Trophoblast cell (in vitro differentiated cells and primary cell): ENCODE measurements at regions not wholly inside any gene's neighbourhood (a gene's known extent, or its start where the extent isn't known, plus 50 kb on each side); places are given as distances from the start of the nearest gene placed in this dataset.

Experiments used
- DNase-seq, 2 donors: peaks; one replicate each; pipeline ENCODE4 v3.0.0-alpha.2; 2016
- H2AFZ ChIP-seq: 2 replicates; pipeline ENCODE4 v1.6.1; 2013; ENCODE audit warnings: low read length, moderate library complexity, mild to moderate bottlenecking; ENCODE audit not compliant: insufficient read depth, poor library complexity
- H2AK5ac ChIP-seq: 2 replicates; pipeline ENCODE4 v1.6.1; 2013; ENCODE audit warnings: mild to moderate bottlenecking, low read length
- H2BK120ac ChIP-seq: 2 replicates; pipeline ENCODE4 v1.6.1; 2013; ENCODE audit warnings: low read length, mild to moderate bottlenecking, moderate library complexity; ENCODE audit not compliant: insufficient read depth, poor library complexity
- H2BK12ac ChIP-seq: 2 replicates; pipeline ENCODE4 v1.6.1; 2013; ENCODE audit warnings: mild to moderate bottlenecking, low read length, moderate library complexity
- H2BK5ac ChIP-seq: 2 replicates; pipeline ENCODE4 v1.6.1; 2013; ENCODE audit warnings: low read length, low read depth, moderate library complexity, mild to moderate bottlenecking; ENCODE audit not compliant: poor library complexity
- H3K14ac ChIP-seq: 2 replicates; pipeline ENCODE4 v1.6.1; 2013; ENCODE audit warnings: mild to moderate bottlenecking, low read length
- H3K18ac ChIP-seq: 2 replicates; pipeline ENCODE4 v1.6.1; 2013; ENCODE audit warnings: mild to moderate bottlenecking, low read length
- H3K23ac ChIP-seq: 2 replicates; pipeline ENCODE4 v1.6.1; 2013; ENCODE audit warnings: low read length
- H3K27ac ChIP-seq: 2 replicates; pipeline ENCODE4 v1.5.1; 2013; ENCODE audit warnings: low read depth, mild to moderate bottlenecking, inconsistent platforms, low read length, moderate library complexity
- H3K27me3 ChIP-seq: 2 replicates; pipeline ENCODE4 v1.6.1; 2013; ENCODE audit warnings: inconsistent platforms, mild to moderate bottlenecking, low read length, moderate library complexity; ENCODE audit not compliant: insufficient read depth
- H3K36me3 ChIP-seq, 2 experiments: 1 replicate in 1 of 2; 2 replicates in 1 of 2; pipeline ENCODE4 v1.6.1; 2013; ENCODE audit warnings: low read length in 2 of 2, mild to moderate bottlenecking in 2 of 2, moderate library complexity in 1 of 2; ENCODE audit not compliant: insufficient read depth in 2 of 2, control insufficient read depth in 1 of 2
- H3K4ac ChIP-seq: 2 replicates; pipeline ENCODE4 v1.6.1; 2013; ENCODE audit warnings: low read depth, mild to moderate bottlenecking, low read length, moderate library complexity
- H3K4me1 ChIP-seq, 2 experiments: 1 replicate in 1 of 2; 2 replicates in 1 of 2; pipeline ENCODE4 v1.6.1; 2013; ENCODE audit warnings: low read length in 2 of 2, mild to moderate bottlenecking in 2 of 2, moderate library complexity in 1 of 2; ENCODE audit not compliant: insufficient read depth in 2 of 2, control insufficient read depth in 1 of 2
- H3K4me2 ChIP-seq: 2 replicates; pipeline ENCODE4 v1.6.1; 2013; ENCODE audit warnings: inconsistent platforms, mild to moderate bottlenecking, low read length, moderate library complexity
- H3K4me3 ChIP-seq: 2 replicates; pipeline ENCODE4 v1.5.1; 2013; ENCODE audit warnings: mild to moderate bottlenecking, low read depth, low read length, inconsistent platforms
- H3K79me1 ChIP-seq: one replicate; pipeline ENCODE4 v1.6.1; 2013; ENCODE audit warnings: low read length
- H3K79me2 ChIP-seq: 2 replicates; pipeline ENCODE4 v1.6.1; 2013; ENCODE audit warnings: low read length, mild to moderate bottlenecking; ENCODE audit not compliant: control insufficient read depth, insufficient read depth, poor library complexity
- H3K9ac ChIP-seq: 2 replicates; pipeline ENCODE4 v1.6.1; 2013; ENCODE audit warnings: mild to moderate bottlenecking, low read length
- H3K9me3 ChIP-seq: 2 replicates; pipeline ENCODE4 v1.6.1; 2013; ENCODE audit warnings: low read depth, mild to moderate bottlenecking, control low read depth, inconsistent platforms, low read length; ENCODE audit not compliant: insufficient read depth
- H4K12ac ChIP-seq: 2 replicates; pipeline ENCODE4 v1.6.1; 2013; ENCODE audit warnings: low read depth, mild to moderate bottlenecking, low read length, moderate library complexity
- H4K8ac ChIP-seq: 2 replicates; pipeline ENCODE4 v1.6.1; 2013; ENCODE audit warnings: low read depth, mild to moderate bottlenecking, low read length, moderate library complexity
- H4K91ac ChIP-seq: one replicate; pipeline ENCODE4 v1.6.1; 2013; ENCODE audit warnings: low read depth, mild to moderate bottlenecking, low read length, moderate library complexity
- WGBS: extraction: QIAGEN DNeasy Blood & Tissue Kit; methylation state at CpG from one replicate; pipeline ENCODE4 v1.1.7; 2013; ENCODE audit warnings: missing lambda C conversion rate; ENCODE audit not compliant: insufficient read length, insufficient coverage; ENCODE audit errors: extremely low coverage; 5-methylcytosine and 5-hydroxymethylcytosine counted together

- H3K27ac ChIP-seq, result no peak overlapping the region
- H2BK120ac ChIP-seq, result no peak overlapping the region
- H4K12ac ChIP-seq, result no peak overlapping the region
- H3K4me1 ChIP-seq, result peaks cover 8 to 18% of the 10 kb centered on the region in 2 experiments
- H3K18ac ChIP-seq, result no peak overlapping the region
- no peak overlapping the region for H3K9ac ChIP-seq
- H2AFZ ChIP-seq, result no peak overlapping the region
- no peak overlapping the region for H3K4me2 ChIP-seq
- H3K4ac ChIP-seq, result no peak overlapping the region
- no peak overlapping the region for H2AK5ac ChIP-seq
- H3K14ac ChIP-seq, result no peak overlapping the region
- no peak overlapping the region for H4K91ac ChIP-seq
- H3K79me1 ChIP-seq, result peaks cover 10% of the 10 kb centered on the region
- H3K9me3 ChIP-seq, result no peaks in the 10 kb centered on the region
- H3K23ac ChIP-seq, result no peak overlapping the region
- no CpG with 5 or more reads among the region's 12 CpGs for WGBS
- H2BK5ac ChIP-seq, result no peak overlapping the region
- H3K4me3 ChIP-seq, result no peak overlapping the region
- H3K79me2 ChIP-seq, result no peaks in the 10 kb centered on the region
- no peak for DNase-seq
- no peaks in the 10 kb centered on the region for H3K36me3 ChIP-seq
- no peak overlapping the region for H2BK12ac ChIP-seq
- H4K8ac ChIP-seq, result no peak overlapping the region
- no peaks in the 10 kb centered on the region for H3K27me3 ChIP-seq
Observed at GRCh38 chr5:173767574-173768266, 120.4 kb upstream of the CPEB4 start.

- H3K79me2 ChIP-seq, result no peaks in the 10 kb centered on the region
- H2BK120ac ChIP-seq, result no peak overlapping the region
- no peak overlapping the region for H4K12ac ChIP-seq
- no peaks in the 10 kb centered on the region for H3K27me3 ChIP-seq
- WGBS, result no CpG with 5 or more reads among the region's 5 CpGs
- no peak overlapping the region for H3K4me2 ChIP-seq
- no peak for DNase-seq
- no peak overlapping the region for H4K91ac ChIP-seq
- H3K9me3 ChIP-seq, result no peaks in the 10 kb centered on the region
- H3K36me3 ChIP-seq, result no peaks in the 10 kb centered on the region
- no peak overlapping the region for H3K23ac ChIP-seq
- no peak overlapping the region for H2AK5ac ChIP-seq
- H2BK5ac ChIP-seq, result no peak overlapping the region
- H3K9ac ChIP-seq, result no peak overlapping the region
- peak overlapping the region; percentile 14 for H3K14ac ChIP-seq
- no peak overlapping the region for H3K4ac ChIP-seq
- no peak overlapping the region for H4K8ac ChIP-seq
- H3K4me3 ChIP-seq, result no peak overlapping the region
- no peak overlapping the region for H2BK12ac ChIP-seq
- H2AFZ ChIP-seq, result no peak overlapping the region
- no peak overlapping the region for H3K27ac ChIP-seq
- peaks cover 10% of the 10 kb centered on the region for H3K79me1 ChIP-seq
- peaks cover 7 to 13% of the 10 kb centered on the region in 2 experiments for H3K4me1 ChIP-seq
- no peak overlapping the region for H3K18ac ChIP-seq
Observed at GRCh38 chr5:173768267-173768806, 119.8 kb upstream of the CPEB4 start.

GRCh38 chr5:173768891-173769290, 119.3 kb upstream of the CPEB4 start:
- Histone ChIP-seq H3K18ac (no peak overlapping the region), H2BK120ac (no peak overlapping the region), H3K23ac (no peak overlapping the region), H3K27me3 (no peaks in the 10 kb centered on the region), H3K27ac (no peak overlapping the region), H3K4me3 (no peak overlapping the region), H3K9me3 (no peaks in the 10 kb centered on the region), H2BK12ac (no peak overlapping the region), H3K4me2 (no peak overlapping the region), H3K4me1 (peaks cover 3 to 11% of the 10 kb centered on the region in 2 experiments), H4K91ac (no peak overlapping the region), H4K8ac (no peak overlapping the region), H3K14ac (no peak overlapping the region), H3K79me2 (no peaks in the 10 kb centered on the region), H3K36me3 (no peaks in the 10 kb centered on the region), H4K12ac (no peak overlapping the region), H3K9ac (no peak overlapping the region), H2AFZ (no peak overlapping the region), H3K79me1 (peaks cover 10% of the 10 kb centered on the region), H2BK5ac (no peak overlapping the region), H2AK5ac (no peak overlapping the region), H3K4ac (no peak overlapping the region)
- WGBS, result no CpG with 5 or more reads among the region's 1 CpG
- DNase-seq, result no peak

GRCh38 chr5:173770637-173771036, 117.5 kb upstream of the CPEB4 start:
- no peak overlapping the region for H2BK5ac ChIP-seq
- no peak overlapping the region for H3K23ac ChIP-seq
- no peak overlapping the region for H3K4me3 ChIP-seq
- H3K4ac ChIP-seq, result no peak overlapping the region
- no peaks in the 10 kb centered on the region for H3K9me3 ChIP-seq
- no peaks in the 10 kb centered on the region for H3K79me2 ChIP-seq
- no peak overlapping the region for H3K18ac ChIP-seq
- no peak overlapping the region for H2BK120ac ChIP-seq
- H3K27ac ChIP-seq, result no peak overlapping the region
- no peak overlapping the region for H3K14ac ChIP-seq
- WGBS, result no CpG with 5 or more reads among the region's 2 CpGs
- peaks cover 4% of the 10 kb centered on the region for H3K79me1 ChIP-seq
- no peak overlapping the region for H2AK5ac ChIP-seq
- no peak overlapping the region for H3K9ac ChIP-seq
- peaks cover 0 to 5% of the 10 kb centered on the region in 2 experiments for H3K4me1 ChIP-seq
- no peak overlapping the region for H4K12ac ChIP-seq
- H4K8ac ChIP-seq, result no peak overlapping the region
- no peaks in the 10 kb centered on the region for H3K27me3 ChIP-seq
- H4K91ac ChIP-seq, result no peak overlapping the region
- no peak overlapping the region for H2AFZ ChIP-seq
- H3K4me2 ChIP-seq, result no peak overlapping the region
- no peak overlapping the region for H2BK12ac ChIP-seq
- DNase-seq, result no peak
- H3K36me3 ChIP-seq, result no peaks in the 10 kb centered on the region
